ENCODE measurements at regions not wholly inside any gene's neighbourhood (a gene's known extent, or its start where the extent isn't known, plus 50 kb on each side); places are given as distances from the start of the nearest gene placed in this dataset.

- no peak for TF ChIP-seq CTCF (IDR thresholded peaks at IDR 0.05; ENCODE audit: extremely low read depth in 1 of 2, insufficient read depth in 1 of 2, low read depth in 1 of 2, low read length in 2 of 2)
- no peak for TF ChIP-seq POLR2A (IDR thresholded peaks at IDR 0.05; ENCODE audit: low read depth, low read length)
- no peak for TF ChIP-seq POLR2AphosphoS5 (IDR thresholded peaks at IDR 0.05; ENCODE audit: insufficient read depth, low read depth, low read length)
- TF ChIP-seq MAX (IDR thresholded peaks at IDR 0.05; ENCODE audit: insufficient read depth, insufficient read length), result no peak
- TF ChIP-seq EZH2 (IDR thresholded peaks at IDR 0.05; ENCODE audit: borderline replicate concordance, low read depth, low read length, severe bottlenecking), result no peak
- no peak for TF ChIP-seq JUN (IDR thresholded peaks at IDR 0.05; ENCODE audit: borderline replicate concordance, insufficient read depth, insufficient read length, low read depth)
- TF ChIP-seq GATA2 (IDR thresholded peaks at IDR 0.05; ENCODE audit: insufficient read depth, insufficient read length, low read depth, low read length), result no peak
- no peak for TF ChIP-seq MYC (IDR thresholded peaks at IDR 0.05; ENCODE audit: low read depth, low read length)
- TF ChIP-seq FOS (IDR thresholded peaks at IDR 0.05; ENCODE audit: borderline replicate concordance, insufficient read depth, low read length), result no peak
These were observed 1293.0 kb upstream of the TENM4 start for GRCh38 chr11:80733790-80734189.
